ENCODE measurements at regions not wholly inside any gene's neighbourhood (a gene's known extent, or its start where the extent isn't known, plus 50 kb on each side); places are given as distances from the start of the nearest gene placed in this dataset.
"Not testable (repeated sequence)": the region's sequence is repeated elsewhere in the genome, so short reads cannot be mapped to it uniquely, and the experiment has no call there.

DNA sequence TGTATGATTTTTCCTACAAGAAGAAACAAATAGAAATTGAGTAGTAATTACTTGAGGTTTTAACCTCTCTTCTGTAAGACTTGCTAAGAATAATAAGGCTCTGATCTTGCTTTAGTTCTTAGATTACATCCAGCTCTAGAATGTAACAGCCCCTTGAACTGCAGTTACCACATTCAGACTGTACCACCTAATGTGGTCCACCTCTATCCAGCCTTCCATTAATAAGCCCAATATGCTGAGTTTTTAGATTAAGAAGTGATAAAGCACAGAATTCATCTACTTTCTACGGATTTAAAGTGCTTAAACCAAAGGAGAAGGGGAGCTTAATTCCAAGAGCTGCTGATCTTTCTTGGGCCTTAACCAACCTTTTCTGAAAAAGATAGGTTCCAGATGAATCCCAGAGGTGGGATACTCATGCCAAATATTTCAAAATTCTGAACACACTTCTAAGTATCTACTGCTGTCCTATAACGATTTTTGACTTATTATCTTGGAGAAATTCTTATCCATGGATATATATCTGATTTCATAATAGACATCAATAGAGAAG is 131.5 kb downstream of the ZNF608 start:
- DNase-seq: no peak

DNA sequence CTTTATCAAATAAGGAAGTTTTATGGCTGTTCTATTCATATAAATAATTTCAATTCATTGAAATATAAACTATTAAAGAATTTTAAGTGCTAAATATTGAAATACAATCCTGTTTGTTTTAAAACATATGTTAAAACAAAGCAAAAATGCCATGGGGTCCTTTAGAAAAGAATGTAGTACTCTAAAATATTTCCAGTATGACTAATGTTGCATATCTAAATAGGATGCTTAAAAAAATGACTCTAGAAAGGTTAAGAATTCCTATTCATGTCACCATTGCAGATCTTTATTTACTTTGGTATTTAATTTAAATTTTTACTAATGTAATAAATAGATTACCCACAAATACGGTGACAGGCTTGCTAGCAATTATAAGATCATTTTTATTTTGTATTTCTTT is 132.3 kb downstream of the ZNF608 start:
- DNase-seq: no peak

DNA sequence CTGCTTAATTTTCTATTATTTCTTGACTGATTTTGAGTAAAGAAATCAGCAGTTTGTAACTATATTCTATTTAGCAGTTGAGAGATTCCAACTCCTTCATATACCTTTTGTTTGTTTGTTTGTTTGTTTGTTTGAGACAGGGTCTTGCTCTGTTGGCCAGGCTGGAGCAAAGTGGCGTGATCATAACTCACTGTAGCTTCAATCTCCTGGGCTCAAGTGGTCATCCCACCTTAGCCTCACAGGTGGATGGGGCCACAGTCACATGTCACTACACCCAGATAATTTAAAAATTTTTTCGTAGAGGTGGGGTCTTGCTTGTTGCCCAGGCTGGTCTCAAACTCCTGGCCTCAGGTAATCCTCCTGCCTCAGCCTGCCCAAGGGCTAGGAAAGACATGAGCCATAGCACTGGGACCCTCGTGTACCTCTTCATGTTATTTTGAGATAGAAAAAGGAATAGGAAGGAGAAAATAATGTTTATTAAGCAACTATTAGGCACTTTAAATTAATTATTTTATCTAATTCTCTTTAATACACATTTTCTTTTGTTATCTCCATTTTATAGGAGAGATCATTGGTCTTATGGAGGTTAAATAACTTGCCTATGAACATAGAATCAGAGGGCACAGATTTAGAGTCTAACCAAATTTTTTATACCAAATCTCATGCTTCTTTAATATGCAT is 133.0 kb downstream of the ZNF608 start:
- DNase-seq: no peak

DNA sequence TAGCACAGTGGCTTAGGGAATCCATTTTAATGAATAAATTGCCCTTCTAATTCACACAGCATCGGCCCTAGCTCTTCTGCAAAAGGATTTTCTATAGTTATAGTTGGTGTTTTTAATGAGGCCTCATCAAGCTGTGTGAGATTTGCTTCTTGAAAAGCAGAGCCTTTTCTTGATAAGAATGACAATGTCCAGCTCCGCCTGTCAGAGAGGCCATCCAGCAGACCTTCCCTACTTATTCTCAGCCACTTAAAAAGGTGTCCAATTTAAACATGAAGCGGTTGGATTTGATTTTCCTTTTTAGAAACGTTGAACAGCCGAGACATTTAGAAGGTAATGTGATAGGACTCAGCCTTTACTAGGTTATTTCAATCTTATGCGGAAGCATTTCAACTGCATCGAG is 134.4 kb downstream of the ZNF608 start:
- no peak for DNase-seq

DNA sequence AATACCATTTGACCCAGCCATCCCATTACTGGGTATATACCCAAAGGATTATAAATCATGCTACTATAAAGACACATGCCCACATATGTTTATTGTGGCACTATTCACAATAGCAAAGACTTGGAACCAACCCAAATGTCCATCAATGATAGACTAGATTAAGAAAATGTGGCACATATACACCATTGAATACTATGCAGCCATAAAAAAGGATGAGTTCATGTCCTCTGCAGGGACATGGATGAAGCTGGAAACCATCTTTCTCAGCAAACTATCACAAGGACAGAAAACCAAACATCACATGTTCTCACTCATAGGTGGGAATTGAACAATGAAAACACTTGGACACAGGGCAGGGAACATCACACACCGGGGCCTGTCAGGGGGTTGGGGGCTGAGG is 135.2 kb downstream of the ZNF608 start:
- not testable (repeated sequence) for DNase-seq

DNA sequence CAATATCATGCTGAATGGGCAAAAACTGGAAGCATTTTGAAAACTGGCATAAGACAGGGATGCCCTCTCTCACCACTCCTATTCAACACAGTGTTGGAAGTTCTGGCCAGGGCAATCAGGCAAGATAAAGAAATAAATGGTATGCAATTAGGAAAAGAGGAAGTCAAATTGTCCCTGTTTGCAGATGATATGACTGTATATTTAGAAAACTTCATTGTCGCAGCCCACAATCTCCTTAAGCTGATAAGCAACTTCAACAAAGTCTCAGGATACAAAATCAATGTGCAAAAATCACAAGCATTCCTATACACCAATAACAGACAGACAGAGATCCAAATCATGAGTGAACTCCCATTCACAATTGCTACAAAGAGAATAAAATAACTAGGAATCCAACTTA is 136.8 kb downstream of the ZNF608 start:
- DNase-seq: not testable (repeated sequence)

DNA sequence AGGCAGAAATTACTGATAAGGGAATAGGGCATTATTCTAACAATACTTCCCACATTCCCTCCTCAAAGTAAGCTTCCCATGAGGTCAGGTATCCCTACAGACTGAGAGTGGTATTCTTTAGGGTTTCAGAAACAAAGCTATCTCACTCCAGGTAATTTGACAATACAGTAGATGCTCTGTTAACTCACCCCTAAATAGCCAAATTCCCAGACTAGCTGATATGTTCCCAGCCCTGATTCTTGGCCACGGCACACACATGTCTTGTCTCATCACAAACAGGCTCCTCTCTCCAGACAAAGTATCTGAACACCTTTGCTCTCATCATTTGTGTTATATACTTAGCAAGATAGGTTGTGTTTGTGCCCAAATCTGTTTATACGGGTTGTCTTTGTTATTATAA is 139.9 kb downstream of the ZNF608 start:
- DNase-seq: no peak

DNA sequence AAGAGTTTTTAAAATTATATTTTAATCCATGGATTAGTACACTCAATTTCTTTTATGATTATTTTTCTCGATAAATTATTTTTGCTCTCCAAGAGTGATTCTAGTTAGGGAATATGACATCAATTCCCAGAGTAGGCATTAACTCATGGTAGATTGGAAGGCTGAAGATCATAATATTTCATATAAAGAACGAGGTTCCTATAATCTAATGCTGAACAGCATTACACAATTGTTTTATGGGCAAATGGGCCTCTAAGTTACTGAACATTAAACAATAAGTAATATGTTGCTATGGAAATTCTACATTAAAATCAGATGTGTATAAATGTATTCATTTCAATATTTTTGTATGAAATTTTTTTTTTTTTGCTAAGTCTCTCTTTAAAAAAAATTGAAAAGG is 140.3 kb downstream of the ZNF608 start:
- no peak for DNase-seq

DNA sequence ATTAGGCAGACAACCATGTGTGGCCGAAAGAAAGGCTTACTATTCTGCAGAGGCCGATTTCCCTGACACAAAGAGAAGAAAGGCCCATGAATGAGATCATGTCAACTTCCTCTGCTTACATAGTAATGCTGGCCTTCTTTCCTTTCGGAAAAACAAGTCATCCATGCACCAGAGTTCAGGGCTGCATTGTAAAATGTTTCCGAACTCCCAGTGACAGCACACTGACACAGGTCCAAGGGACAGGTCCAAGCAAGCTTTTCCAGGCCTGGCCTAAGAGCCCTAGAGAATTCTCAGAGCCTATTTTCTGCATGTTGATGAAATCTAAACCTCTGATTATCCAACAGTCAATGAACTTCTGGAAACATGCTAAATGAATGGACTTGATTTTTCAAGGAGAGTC is 140.9 kb downstream of the ZNF608 start:
- DNase-seq: no peak

DNA sequence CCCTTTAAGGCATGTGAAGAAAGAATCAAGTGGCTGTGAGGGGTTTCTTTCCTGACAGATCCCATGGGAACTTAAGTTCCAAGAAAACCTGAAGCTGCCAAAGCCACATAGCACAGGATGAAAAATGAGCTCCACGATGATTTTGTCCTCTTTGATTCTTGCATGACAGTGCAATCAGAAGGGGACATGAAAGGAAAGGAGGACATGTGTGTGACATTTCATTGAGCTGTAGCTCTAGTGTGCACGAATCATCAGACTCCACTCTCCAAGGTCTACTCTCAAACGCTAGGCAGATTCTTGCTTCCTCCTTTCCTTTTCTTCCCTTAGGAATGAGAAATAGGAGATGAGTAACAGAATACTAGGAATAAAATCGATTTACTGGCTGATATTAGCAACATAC is 142.0 kb downstream of the ZNF608 start:
- DNase-seq: no peak

DNA sequence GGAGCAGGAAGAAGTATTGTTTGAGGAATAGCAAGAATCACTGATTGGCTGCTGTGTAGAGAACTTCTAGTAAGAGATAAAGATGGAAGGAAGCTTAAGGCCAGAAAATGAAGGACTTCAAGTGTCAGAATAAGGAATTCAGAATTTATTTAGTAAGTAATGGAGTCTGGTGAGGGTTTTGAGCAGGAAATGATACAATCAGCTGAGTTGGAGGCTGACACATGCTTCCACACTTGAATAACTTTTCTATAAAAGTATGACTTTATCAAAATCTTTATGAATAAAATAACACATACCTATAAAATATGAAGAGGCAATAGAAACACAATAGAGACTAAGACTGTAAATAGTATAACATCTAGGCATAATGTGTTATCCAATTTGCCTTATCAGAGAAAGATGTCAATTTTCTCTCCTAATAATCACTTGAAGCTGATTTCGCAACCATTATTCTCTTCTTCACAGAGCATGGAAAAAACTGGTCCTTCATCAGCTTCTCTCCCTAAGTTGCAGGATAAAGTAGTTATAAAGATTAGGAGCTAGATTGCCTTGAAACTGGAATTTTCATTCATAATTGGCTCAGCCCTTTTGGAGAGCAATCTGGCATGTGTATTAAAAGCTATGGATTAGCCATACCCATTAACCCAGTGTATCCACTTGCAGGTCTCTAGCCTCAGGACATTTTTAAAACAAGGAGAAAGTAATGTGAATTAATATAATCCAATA is 143.4 kb downstream of the ZNF608 start:
- DNase-seq: no peak

DNA sequence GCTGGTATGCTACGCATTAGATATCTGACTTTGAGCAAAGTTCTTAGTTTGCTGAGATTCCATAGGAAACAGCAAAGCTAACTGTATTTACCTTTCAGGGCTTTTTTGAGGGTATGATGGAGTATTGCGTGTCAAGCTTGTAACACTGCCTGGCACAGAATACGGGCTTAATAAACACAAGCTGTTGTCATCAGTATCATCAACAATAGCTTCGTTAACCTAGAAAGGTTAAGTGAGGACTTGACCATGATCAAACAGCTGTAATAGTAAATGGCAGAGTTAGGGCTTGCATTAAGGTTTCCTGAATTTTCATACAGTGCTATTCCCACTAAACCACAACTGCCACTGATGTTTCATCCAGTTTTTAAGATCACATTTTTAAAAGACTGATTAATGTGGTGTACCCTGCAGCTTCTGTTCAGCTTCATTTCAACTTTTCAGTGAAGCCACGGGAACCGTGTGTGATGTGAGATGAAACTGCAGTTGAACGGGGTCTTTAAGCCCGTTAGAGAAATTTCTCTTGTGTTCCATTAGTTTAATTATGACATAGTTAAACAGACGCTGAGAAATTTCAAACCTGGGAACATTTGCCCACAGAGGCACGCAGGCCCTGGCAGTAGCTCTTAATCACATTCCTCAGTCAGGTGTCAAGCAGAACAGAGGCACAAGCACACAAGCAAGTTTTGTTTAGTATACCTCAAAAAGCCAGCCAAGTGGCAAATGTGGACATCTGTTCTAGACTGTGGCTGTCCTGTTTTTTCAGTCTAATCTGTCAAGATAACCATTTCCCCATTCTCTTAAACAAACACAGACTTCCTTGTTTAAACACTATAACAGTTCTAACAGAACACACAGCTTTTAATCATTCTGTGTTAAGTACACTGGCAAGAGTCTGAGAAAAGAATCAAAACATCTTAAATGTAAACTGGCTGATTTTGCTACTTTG is 147.1 kb downstream of the ZNF608 start:
- no peak for DNase-seq

DNA sequence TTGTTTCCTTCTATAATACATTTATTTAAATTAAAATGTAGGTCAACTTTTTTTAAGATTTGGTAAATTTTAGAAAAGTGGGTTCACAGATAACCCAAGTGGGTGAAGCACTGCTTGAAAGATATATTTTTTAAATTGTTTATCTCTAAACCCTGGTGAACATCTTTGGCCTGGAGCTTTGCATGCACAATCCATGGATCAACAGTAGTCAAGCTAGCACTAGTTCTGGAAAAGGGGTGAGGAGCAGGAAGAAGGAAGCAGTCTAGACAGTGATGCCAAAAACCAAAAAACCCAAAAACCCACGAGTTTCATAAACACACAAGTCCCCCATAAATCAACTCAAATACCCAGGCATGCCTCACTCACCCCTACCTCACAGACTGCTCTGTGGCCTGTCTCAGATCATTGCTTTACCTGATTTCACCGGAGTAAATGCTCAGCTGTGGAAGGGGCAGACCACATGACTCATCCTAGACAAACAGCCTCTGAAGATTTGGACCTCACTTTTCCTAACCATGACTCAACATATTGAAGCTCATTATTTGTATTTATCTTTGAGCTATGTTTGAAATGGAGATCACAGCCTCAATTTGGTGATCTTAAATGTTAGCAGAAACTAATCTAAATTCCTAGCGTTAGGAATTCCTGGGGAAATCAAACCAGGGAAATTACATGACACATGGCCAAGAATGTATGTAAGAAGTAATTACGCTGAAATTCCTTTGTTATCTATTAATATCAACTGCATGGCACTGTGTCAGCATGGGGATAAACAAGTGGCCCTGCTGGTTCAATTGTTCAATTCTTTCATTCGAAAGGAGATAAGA is 149.6 kb downstream of the ZNF608 start:
- no peak for DNase-seq

DNA sequence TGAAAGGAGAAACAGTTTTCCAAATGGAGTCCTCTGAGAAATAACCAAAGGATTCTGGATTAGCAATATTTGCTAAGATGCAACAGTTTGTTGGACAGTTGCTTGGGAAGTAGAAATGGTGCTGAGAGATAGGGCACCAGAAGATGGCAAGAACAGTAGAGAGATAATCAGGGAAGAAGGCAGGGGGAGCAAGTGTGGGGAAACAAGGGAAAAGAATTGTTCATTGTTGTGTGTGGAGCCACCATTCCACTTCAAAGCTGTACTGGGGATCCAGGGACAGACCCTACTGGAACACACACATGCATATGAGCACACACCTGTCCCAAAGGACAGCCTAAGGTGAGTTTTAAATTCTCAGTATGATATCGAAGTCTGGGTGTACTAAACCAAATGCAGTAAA is 152.5 kb downstream of the ZNF608 start:
- DNase-seq: no peak

DNA sequence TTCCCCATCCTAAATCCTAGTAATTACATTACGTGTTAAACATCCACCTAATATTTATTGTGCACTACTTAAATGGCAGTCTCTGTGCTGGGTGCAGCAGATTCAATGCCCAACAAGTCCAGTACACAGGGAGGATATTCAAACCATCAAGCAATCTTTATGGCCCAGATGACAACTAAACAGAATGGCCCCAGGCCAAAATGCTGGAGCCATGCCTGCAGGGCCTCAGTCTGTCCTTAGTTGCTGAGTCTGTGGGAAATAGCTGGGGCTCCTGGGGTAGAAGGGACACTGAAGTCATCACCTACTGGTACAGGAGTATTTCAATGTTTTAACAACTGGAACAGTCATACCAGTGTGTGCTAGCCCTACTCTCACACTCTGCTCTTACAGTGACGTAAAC is 153.5 kb downstream of the ZNF608 start:
- no peak for DNase-seq

DNA sequence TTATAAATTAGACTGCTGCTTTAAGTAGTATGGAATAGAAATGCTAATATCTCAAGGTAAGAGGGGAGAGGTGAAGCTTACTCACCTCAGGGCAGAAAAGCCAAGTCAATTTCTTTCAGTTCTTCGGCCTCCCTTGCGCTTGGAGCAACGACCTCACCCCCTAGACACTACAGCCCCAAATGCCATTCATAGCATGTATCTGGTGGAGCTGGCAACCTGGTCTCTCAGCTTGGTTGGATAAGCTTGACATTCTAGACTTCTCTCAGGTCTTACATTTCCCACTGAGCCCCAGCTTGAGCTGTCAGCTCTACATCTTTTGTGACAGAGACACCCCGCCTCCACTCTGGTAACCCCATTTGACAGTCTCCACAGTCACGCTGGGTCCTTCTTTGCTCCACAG is 154.9 kb downstream of the ZNF608 start:
- no peak for DNase-seq

DNA sequence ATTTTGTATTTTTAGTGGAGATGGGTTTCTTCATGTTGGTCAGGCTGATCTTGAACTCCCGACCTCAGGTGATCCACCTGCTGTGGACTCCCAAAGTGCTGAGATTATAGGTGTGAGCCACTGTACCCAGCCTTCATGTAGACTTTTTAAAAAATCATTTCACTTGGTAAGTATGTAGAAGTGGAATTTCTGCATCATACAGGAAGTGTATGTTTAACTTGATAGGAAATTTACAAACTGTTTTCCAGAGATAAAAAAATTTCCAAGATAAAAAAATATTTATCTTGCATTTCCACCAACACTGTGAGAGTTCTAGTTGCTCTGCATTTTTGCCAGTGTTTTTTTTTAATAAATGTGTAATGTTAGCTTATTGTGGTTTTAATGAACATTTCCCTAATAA is 155.8 kb downstream of the ZNF608 start:
- DNase-seq: no peak

DNA sequence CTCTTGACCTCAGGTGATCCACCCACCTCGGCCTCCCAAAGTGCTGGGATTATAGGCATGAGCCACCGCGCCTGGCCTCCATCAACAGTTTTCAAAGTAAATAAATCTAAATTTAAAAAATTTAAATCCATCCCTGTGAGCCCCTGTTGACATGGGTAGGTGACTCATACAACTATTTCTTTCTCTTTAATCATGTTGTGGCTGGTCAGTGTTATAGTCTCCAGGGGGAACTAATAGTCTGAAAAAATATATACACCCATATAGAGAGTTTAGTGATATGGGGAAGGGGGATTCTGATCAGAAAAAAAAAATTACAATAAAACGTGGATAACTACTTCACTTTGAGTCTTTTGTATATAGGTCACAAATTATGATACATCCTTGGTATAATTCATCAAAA is 159.2 kb downstream of the ZNF608 start:
- no peak for DNase-seq

DNA sequence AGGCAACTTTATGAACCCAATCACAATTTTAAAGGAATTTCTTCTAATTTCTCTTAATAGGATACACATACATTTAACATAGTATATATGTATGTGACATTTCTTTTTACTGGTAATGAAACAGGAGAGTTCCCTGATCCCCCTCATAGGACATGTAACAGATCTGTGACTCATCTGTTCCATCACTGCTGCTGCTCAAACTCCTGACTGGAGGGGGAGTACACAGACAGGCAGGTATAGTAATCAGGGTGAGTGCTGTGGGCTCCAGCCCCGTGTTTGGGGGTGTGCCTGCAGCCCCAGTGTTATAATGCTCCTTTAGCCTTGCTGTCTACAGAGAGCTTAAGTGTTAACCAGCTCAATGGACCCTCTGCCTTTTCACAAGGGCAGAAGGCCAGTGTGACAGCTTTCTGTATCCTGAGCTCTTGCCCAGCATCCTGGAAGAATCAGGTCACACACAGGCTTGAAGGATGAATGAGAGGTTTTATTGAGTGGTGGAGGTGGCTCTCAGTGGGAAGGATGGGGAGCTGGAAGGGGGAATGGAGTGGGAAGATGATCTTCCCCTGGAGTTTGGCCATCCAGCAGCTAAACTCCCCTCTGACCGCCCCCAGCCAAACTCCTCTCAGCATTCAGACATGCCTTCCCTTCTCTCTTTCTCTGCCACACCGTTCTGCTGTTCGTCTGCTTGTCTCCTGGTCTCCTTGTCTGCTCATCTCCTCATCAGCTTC is 161.3 kb downstream of the ZNF608 start:
- no peak for DNase-seq

DNA sequence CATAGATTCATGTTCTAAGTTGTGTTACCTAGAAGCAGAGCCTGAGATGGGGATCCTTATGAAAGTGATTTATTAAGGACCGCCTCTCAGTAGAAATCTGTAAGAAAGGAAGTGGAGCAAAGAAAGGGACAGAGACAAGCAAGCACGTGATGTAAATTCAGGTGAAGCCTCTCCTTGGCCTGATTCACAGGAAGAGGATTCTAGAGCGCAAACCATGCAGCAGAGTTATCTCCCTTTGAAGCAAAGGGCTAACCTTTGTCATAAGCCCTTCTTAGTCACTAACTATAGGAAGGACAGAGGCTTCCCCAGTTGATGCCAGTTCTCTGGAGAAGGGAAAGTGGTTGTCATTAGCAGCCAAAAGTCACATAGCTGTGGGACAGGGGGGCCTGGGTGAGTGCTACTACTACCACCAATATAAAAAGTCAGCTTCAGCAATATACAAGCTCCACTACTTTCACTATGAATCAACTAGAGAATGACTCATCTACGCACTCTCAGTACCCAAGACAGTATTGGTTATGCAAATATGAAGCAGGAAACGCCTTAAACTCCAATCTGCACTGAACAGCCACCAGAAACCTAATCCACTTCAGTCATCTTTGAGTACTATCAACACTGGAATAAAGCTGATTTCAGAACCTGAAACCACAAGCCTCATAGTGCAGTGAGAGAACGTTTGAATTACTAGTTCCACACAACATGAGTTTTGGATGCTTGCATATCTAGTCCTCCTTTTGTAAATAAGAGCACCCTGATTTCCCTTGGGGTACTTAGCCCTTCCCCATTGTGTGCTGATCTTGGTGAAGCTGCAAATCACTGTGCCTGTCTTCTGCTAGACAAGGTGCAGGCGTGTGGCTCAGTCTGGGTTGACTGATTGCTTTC is 162.7 kb downstream of the ZNF608 start:
- peak; percentile 4 to 11 for DNase-seq

DNA sequence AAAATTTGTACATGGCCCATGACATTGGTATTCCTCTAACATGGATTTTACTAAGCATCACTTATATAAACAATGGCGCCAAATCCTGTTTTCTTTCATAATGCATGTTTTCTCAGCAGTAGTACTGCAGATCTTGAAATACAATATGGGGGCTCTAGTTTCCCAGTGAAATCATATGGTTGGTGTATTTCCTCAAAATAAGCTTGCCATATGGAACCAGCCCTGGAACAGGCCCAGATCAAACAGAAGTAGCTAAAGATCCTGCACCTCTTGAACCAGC is 163.9 kb downstream of the ZNF608 start:
- no peak for DNase-seq
